ENCODE measurements at regions not wholly inside any gene's neighbourhood (a gene's known extent, or its start where the extent isn't known, plus 50 kb on each side); places are given as distances from the start of the nearest gene placed in this dataset.

DNA sequence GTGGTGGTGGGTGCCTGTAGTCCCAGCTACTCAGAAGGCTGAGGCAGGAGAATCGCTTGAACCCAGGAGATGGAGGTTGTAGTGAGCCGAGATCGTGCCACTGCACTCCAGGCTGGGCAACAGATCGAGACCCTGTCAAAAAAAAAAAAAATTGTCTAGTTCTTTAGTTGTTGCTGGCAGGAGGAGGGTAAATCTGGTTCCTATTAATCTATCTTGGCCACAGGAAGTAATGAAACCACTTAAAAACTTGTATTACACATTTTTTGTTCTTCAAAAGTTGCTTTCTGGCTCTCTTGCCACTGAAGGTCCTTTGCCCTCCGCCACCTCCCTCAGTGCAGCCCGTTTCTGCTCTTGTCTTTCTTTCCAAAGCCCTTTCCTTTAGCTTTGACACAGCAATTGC, 102.9 kb upstream of the ARSJ start:
- TF ChIP-seq, protein P1, sequence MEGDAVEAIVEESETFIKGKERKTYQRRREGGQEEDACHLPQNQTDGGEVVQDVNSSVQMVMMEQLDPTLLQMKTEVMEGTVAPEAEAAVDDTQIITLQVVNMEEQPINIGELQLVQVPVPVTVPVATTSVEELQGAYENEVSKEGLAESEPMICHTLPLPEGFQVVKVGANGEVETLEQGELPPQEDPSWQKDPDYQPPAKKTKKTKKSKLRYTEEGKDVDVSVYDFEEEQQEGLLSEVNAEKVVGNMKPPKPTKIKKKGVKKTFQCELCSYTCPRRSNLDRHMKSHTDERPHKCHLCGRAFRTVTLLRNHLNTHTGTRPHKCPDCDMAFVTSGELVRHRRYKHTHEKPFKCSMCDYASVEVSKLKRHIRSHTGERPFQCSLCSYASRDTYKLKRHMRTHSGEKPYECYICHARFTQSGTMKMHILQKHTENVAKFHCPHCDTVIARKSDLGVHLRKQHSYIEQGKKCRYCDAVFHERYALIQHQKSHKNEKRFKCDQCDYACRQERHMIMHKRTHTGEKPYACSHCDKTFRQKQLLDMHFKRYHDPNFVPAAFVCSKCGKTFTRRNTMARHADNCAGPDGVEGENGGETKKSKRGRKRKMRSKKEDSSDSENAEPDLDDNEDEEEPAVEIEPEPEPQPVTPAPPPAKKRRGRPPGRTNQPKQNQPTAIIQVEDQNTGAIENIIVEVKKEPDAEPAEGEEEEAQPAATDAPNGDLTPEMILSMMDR (IDR thresholded peaks at IDR 0.05), result no peak
- no peak for TF ChIP-seq POLR2AphosphoS5 (IDR thresholded peaks at IDR 0.05; ENCODE audit: insufficient read depth in 1 of 2, low read depth in 1 of 2)

Measured in vagina (tissue), 2 donors.